K562 (cell line): ENCODE measurements at regions not wholly inside any gene's neighbourhood (a gene's known extent, or its start where the extent isn't known, plus 50 kb on each side); places are given as distances from the start of the nearest gene placed in this dataset.

ENCODE experiments used
- CBX2 ChIP-seq: fragments of 200-600 bp; sonication (generic); IDR thresholded peaks from one replicate; pipeline ENCODE4 v1.6.1; 2012; ENCODE audit warnings: mild to moderate bottlenecking, low read length, inconsistent platforms; ENCODE audit not compliant: insufficient read depth, poor library complexity, severe bottlenecking
- CSDE1 ChIP-seq, 2 experiments: fragments of 450-650 bp; IDR thresholded peaks; 2 replicates each; pipeline ENCODE4 v1.6.1; 2016; ENCODE audit warnings: mild to moderate bottlenecking in 1 of 2
- CTCF ChIP-seq, 3 experiments: IDR thresholded peaks in 2 of 3; conservative IDR thresholded peaks in 1 of 3; 2 replicates each; pipeline ENCODE4 v1.5.1; 2011 to 2012; ENCODE audit warnings: low read length in 3 of 3, mild to moderate bottlenecking in 3 of 3, control low read depth in 2 of 3, improper control_type of control experiment in 1 of 3, inconsistent platforms in 1 of 3, low read depth in 1 of 3, mixed read lengths in 1 of 3, moderate library complexity in 1 of 3; ENCODE audit not compliant: insufficient read depth in 2 of 3
- EHMT2 ChIP-seq: fragments of 450-650 bp; IDR thresholded peaks from 2 replicates; pipeline ENCODE4 v1.6.1; 2018; ENCODE audit warnings: antibody characterized with exemption
- EP300 ChIP-seq: IDR thresholded peaks from 2 replicates; pipeline ENCODE4 v1.6.1; 2012; ENCODE audit warnings: low read length, improper control_type of control experiment
- EZH2 ChIP-seq: IDR thresholded peaks from 2 replicates; pipeline ENCODE4 v1.6.1; 2012; ENCODE audit warnings: low read depth, mild to moderate bottlenecking, inconsistent platforms, low read length, borderline replicate concordance
- MCM5 ChIP-seq: fragments of 450-650 bp; IDR thresholded peaks from 2 replicates; pipeline ENCODE4 v1.6.1; 2016; ENCODE audit warnings: low read depth
- MXI1 ChIP-seq: IDR thresholded peaks from 2 replicates; pipeline ENCODE4 v1.6.1; 2011; ENCODE audit warnings: low read depth, mild to moderate bottlenecking, improper control_type of control experiment, low read length
- NR2F6 ChIP-seq: fragments of 450-650 bp; formaldehyde crosslinking; IDR thresholded peaks from 2 replicates; pipeline ENCODE4 v1.4.0; 2020; ENCODE audit warnings: mild to moderate bottlenecking
- RERE ChIP-seq: sonication (generic); formaldehyde crosslinking; IDR thresholded peaks from 2 replicates; pipeline ENCODE4 v1.8.0; 2023; ENCODE audit warnings: missing genetic modification reagents, mild to moderate bottlenecking, borderline replicate concordance
- TCF7L2 ChIP-seq: fragments of 150-350 bp; IDR thresholded peaks from 2 replicates; pipeline ENCODE4 v1.6.1; 2016; ENCODE audit warnings: low read depth, mild to moderate bottlenecking, low read length, moderate library complexity
- TEAD2 ChIP-seq: fragments of 450-650 bp; IDR thresholded peaks from 2 replicates; pipeline ENCODE4 v1.6.1; 2016; ENCODE audit warnings: missing genetic modification characterization, control low read depth, missing compliant biosample characterization
- USF2 ChIP-seq: sonication (generic); formaldehyde crosslinking; IDR thresholded peaks from 2 replicates; pipeline ENCODE4 v1.5.0; 2020; ENCODE audit warnings: missing genetic modification reagents
- ZNF707 ChIP-seq: fragments of 250-450 bp; sonication (Bioruptor Pico); conservative IDR thresholded peaks from 2 replicates; pipeline ENCODE4 v1.8.0; 2022; ENCODE audit warnings: inconsistent platforms, mild to moderate bottlenecking, moderate library complexity

- TF ChIP-seq MXI1 = no peak
- TF ChIP-seq TCF7L2 = no peak
- TF ChIP-seq CTCF (IDR thresholded peaks at IDR 0.05 in 2 of 3, conservative IDR thresholded peaks at IDR 0.05 in 1 of 3; ENCODE audit: insufficient read depth in 2 of 3, low read depth in 1 of 3, low read length in 3 of 3) = no peak
- TF ChIP-seq CSDE1 (IDR thresholded peaks at IDR 0.05) = no peak
- no peak for TF ChIP-seq EZH2
- no peak for TF ChIP-seq NR2F6
- no peak for TF ChIP-seq CBX2
- TF ChIP-seq USF2 (CRISPR knock-in tag) = no peak
- TF ChIP-seq TEAD2 = no peak
- TF ChIP-seq ZNF707 = no peak
- TF ChIP-seq EP300 = no peak
- TF ChIP-seq MCM5 = no peak
- TF ChIP-seq EHMT2 = no peak
- TF ChIP-seq RERE (CRISPR knock-in tag) = no peak
Observed at GRCh38 chr15:31203999-31204398, 102.5 kb upstream of the TRPM1 start.
